NCI-H2081 treated with DMSO at 0.1 percent for 48 hours (cell line): ENCODE measurements at regions not wholly inside any gene's neighbourhood (a gene's known extent, or its start where the extent isn't known, plus 50 kb on each side); places are given as distances from the start of the nearest gene placed in this dataset.

ENCODE experiments used
- DNase-seq: peaks from one replicate; lab custom pipeline; 2025; lab: John Stamatoyannopoulos, UW

- no peak for DNase-seq
Measured at GRCh38 chr4:33334416-33334815, 2614.2 kb downstream of the PCDH7 start.

- DNase-seq, result no peak
Measured at GRCh38 chr4:33339762-33340161, 2619.6 kb downstream of the PCDH7 start.

- DNase-seq, result no peak
Measured at GRCh38 chr4:33340168-33340567, 2620.0 kb downstream of the PCDH7 start.

- DNase-seq, result peak; percentile 9
Measured at GRCh38 chr4:33349376-33349775, 2629.2 kb downstream of the PCDH7 start.

- no peak for DNase-seq
Measured at GRCh38 chr4:33357121-33357520, 2637.0 kb downstream of the PCDH7 start.

- no peak for DNase-seq
Measured at GRCh38 chr4:33369446-33369845, 2649.3 kb downstream of the PCDH7 start.

GRCh38 chr4:33381816-33382215, 2661.6 kb downstream of the PCDH7 start:
- DNase-seq, result peak; percentile 90

- no peak for DNase-seq
Measured at GRCh38 chr4:33386764-33387163, 2666.6 kb downstream of the PCDH7 start.

GRCh38 chr4:33390976-33391375, 2670.8 kb downstream of the PCDH7 start:
- no peak for DNase-seq

- no peak for DNase-seq
Measured at GRCh38 chr4:33395731-33396485, 2675.7 kb downstream of the PCDH7 start.

GRCh38 chr4:33400504-33400903, 2680.3 kb downstream of the PCDH7 start:
- DNase-seq, result no peak

- no peak for DNase-seq
Measured at GRCh38 chr4:33407496-33407895, 2687.3 kb downstream of the PCDH7 start.

GRCh38 chr4:33411182-33411581, 2691.0 kb downstream of the PCDH7 start:
- no peak for DNase-seq

- no peak for DNase-seq
Measured at GRCh38 chr4:33421887-33422286, 2701.7 kb downstream of the PCDH7 start.

GRCh38 chr4:33422656-33423055, 2702.5 kb downstream of the PCDH7 start:
- no peak for DNase-seq

- DNase-seq, result no peak
Measured at GRCh38 chr4:33425936-33426335, 2705.8 kb downstream of the PCDH7 start.

GRCh38 chr4:33427676-33428075, 2707.5 kb downstream of the PCDH7 start:
- DNase-seq, result no peak

- no peak for DNase-seq
Measured at GRCh38 chr4:33429971-33430370, 2709.8 kb downstream of the PCDH7 start.

GRCh38 chr4:33437406-33437805, 2717.2 kb downstream of the PCDH7 start:
- no peak for DNase-seq

- DNase-seq, result no peak
Measured at GRCh38 chr4:33446953-33447352, 2726.8 kb downstream of the PCDH7 start.

GRCh38 chr4:33448948-33449347, 2728.8 kb downstream of the PCDH7 start:
- DNase-seq, result no peak

- DNase-seq, result no peak
Measured at GRCh38 chr4:33453436-33453835, 2733.3 kb downstream of the PCDH7 start.

- no peak for DNase-seq
Measured at GRCh38 chr4:33453916-33454315, 2733.7 kb downstream of the PCDH7 start.

- DNase-seq, result no peak
Measured at GRCh38 chr4:33465565-33465964, 2745.4 kb downstream of the PCDH7 start.
